ENCODE measurements at regions not wholly inside any gene's neighbourhood (a gene's known extent, or its start where the extent isn't known, plus 50 kb on each side); places are given as distances from the start of the nearest gene placed in this dataset.

GRCh38 chr12:90216815-90217214 lies 508.2 kb upstream of the ATP2B1 start:
- TF ChIP-seq, protein P1, sequence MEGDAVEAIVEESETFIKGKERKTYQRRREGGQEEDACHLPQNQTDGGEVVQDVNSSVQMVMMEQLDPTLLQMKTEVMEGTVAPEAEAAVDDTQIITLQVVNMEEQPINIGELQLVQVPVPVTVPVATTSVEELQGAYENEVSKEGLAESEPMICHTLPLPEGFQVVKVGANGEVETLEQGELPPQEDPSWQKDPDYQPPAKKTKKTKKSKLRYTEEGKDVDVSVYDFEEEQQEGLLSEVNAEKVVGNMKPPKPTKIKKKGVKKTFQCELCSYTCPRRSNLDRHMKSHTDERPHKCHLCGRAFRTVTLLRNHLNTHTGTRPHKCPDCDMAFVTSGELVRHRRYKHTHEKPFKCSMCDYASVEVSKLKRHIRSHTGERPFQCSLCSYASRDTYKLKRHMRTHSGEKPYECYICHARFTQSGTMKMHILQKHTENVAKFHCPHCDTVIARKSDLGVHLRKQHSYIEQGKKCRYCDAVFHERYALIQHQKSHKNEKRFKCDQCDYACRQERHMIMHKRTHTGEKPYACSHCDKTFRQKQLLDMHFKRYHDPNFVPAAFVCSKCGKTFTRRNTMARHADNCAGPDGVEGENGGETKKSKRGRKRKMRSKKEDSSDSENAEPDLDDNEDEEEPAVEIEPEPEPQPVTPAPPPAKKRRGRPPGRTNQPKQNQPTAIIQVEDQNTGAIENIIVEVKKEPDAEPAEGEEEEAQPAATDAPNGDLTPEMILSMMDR (IDR thresholded peaks at IDR 0.05; ENCODE audit: low read depth, low read length, poor library complexity, severe bottlenecking), result no peak
- no peak for TF ChIP-seq EZH2phosphoT487 (IDR thresholded peaks at IDR 0.05; ENCODE audit: borderline replicate concordance, low read length)
